ENCODE measurements at regions not wholly inside any gene's neighbourhood (a gene's known extent, or its start where the extent isn't known, plus 50 kb on each side); places are given as distances from the start of the nearest gene placed in this dataset.
A peak's percentile ranks its signal among the peaks of the same experiment; 100 is the strongest.

DNA sequence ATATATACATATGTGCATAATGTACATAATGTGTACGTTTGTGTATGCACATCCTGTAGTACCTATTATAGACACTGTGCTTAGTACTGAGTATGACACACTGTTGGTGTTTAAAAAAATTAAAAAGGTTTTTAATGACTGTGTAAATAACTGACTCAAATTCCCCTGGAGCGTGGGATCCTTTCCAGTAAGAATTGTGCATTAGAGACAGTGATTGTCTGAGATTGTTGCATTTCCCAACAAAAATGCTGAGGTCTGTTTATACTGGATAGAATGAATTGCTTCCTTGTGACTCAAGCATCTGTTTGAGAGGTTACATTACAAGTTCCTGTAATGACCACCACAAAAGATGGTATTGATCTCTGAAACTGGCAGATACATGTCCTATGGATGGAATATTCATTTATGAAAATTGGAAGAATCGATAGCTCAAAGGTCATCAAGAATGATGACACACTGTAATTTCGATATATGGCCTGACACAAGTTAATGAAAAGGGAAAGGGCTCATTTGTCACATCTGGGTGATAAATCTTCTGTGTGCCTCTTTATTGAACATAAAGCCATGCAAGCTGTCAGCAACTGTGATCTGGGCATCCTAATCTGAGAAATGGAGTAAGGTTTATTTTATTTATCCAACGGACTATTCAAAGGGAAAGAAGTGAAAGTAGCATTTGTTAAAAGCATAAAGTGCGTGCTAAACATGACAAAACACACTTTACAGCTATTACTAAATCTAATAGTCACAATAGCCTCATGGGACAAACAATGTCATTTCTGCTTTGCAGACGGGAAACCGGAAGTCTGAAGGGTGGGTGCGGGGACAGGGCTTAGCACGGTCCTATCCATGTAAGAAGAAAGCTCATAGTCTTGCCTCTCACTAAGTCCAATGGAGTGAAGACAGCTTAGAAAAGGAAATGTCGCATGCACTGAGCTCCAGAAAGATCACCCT lies 228.8 kb downstream of the CDH11 start:
- H3K4me3 ChIP-seq: no peak overlapping the region
- H3K36me3 ChIP-seq: no peaks in the 10 kb centered on the region
- no peaks in the 10 kb centered on the region for H3K4me1 ChIP-seq
- FAIRE-seq: no peak
- H3K9me3 ChIP-seq: no peaks in the 10 kb centered on the region
- TF ChIP-seq, protein P1, sequence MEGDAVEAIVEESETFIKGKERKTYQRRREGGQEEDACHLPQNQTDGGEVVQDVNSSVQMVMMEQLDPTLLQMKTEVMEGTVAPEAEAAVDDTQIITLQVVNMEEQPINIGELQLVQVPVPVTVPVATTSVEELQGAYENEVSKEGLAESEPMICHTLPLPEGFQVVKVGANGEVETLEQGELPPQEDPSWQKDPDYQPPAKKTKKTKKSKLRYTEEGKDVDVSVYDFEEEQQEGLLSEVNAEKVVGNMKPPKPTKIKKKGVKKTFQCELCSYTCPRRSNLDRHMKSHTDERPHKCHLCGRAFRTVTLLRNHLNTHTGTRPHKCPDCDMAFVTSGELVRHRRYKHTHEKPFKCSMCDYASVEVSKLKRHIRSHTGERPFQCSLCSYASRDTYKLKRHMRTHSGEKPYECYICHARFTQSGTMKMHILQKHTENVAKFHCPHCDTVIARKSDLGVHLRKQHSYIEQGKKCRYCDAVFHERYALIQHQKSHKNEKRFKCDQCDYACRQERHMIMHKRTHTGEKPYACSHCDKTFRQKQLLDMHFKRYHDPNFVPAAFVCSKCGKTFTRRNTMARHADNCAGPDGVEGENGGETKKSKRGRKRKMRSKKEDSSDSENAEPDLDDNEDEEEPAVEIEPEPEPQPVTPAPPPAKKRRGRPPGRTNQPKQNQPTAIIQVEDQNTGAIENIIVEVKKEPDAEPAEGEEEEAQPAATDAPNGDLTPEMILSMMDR (IDR thresholded peaks at IDR 0.05): no peak
- DNase-seq: no peak
- H3K27ac ChIP-seq: no peak overlapping the region
- intact Hi-C loops (cut with DNase I): no loop called here
- WGBS, 2 donors: 38 to 48% methylated on average over 11 of the region's 11 CpGs
- peak in 2 of 4 donors; percentile 38 to 47 for ATAC-seq
- no peaks in the 10 kb centered on the region for H3K27me3 ChIP-seq

DNA sequence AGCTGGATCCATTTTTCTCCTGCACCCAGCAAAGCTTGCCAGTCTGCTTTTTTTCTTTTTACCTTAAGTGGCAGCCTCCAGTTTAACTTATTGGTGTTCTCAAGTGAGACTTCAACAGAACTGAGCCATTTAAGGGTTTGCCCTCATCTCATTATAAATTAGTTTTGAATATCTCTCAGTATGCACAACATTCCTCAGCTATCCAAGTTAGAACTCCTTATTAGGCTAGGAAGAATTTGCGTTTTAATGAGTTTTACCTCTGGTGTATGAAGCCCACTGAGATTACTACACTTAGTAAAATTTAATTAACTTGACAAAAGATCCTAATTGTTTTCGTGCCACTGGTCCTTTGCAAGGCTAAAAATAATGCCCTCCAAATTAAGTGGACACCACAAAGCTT lies 232.4 kb downstream of the CDH11 start:
- 46 to 51% methylated on average over 2 of the region's 2 CpGs for WGBS, 2 donors
- Histone ChIP-seq H3K36me3 (no peaks in the 10 kb centered on the region), H3K4me3 (no peak overlapping the region), H3K27me3 (no peaks in the 10 kb centered on the region), H3K4me1 (no peaks in the 10 kb centered on the region), H3K9me3 (no peaks in the 10 kb centered on the region), H3K27ac (no peak overlapping the region)
- ATAC-seq: no peak
- intact Hi-C loops (cut with DNase I): no loop called here
- FAIRE-seq: no peak
- no peak for DNase-seq
- TF ChIP-seq, protein P1 (IDR thresholded peaks at IDR 0.05): no peak

DNA sequence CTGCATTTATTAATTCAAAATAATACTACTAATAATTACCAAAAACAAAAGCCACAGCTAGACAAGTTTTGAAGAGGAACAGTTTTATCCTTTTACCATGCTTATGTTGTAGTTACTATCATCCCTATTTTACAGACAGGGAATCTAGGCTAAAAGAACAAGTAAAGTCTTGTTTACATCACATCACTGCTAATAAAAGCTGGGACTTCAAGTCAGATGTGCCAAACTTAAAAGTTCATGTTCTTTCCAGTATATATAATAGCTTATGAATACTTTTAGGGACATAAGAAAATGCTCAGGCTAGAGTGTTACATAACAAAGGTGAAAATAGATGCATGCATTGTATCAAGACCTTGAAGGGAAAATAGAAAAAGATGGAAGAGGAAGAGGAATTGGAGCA lies 234.2 kb downstream of the CDH11 start:
- TF ChIP-seq, protein P1 (IDR thresholded peaks at IDR 0.05): no peak
- Histone ChIP-seq H3K9me3 (no peaks in the 10 kb centered on the region), H3K27me3 (no peaks in the 10 kb centered on the region), H3K4me3 (no peak overlapping the region), H3K4me1 (no peaks in the 10 kb centered on the region), H3K36me3 (no peaks in the 10 kb centered on the region), H3K27ac (no peak overlapping the region)
- DNase-seq (no peak), FAIRE-seq (no peak), ATAC-seq (no peak)
- intact Hi-C loops (cut with DNase I): no loop called here

DNA sequence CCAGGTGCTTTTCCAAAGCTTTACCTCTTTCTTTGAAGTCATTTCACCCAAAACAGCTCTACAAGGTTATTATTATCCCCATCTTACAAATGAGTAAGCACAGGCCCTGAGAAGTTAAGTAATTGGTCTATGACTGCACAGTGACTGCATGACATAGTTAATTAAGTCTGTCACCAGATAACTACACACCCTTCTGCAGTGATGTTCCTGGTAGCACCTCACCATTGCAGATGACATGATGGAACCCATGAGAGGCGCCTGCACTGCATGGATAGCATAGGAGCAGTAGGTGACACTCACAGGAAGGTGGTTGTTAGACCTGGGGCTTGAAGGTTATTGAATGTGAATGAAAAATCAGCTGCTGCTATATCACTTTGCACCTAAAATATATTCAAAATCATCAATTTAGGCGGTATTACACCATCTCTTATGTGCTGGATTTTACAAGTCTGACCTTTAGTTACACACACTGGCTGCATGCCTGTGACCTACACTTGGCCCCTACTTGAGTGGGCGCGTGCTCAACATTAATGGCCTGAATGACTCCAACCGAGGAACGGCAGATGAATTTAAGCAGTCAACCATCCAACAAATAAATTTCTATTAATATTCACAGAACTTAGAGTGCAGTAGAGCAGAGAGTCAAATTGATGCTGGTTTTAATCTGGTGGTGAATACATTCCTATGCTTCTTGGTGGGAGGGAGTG lies 239.6 kb downstream of the CDH11 start:
- no peaks in the 10 kb centered on the region for H3K4me1 ChIP-seq
- H3K27ac ChIP-seq: no peak overlapping the region
- no peak overlapping the region for H3K4me3 ChIP-seq
- 75 to 80% methylated on average over 6 of the region's 6 CpGs for WGBS, 2 donors
- no peaks in the 10 kb centered on the region for H3K36me3 ChIP-seq
- intact Hi-C loops (cut with DNase I): no loop called here
- FAIRE-seq (no peak), DNase-seq (peak in 1 of 6 donors; percentile 8), ATAC-seq (peak in 1 of 4 donors; percentile 57)
- H3K9me3 ChIP-seq: no peaks in the 10 kb centered on the region
- TF ChIP-seq, protein P1 (IDR thresholded peaks at IDR 0.05): no peak
- no peaks in the 10 kb centered on the region for H3K27me3 ChIP-seq

Data from pancreas (tissue), 10 donors.